Endodermal cell (in vitro differentiated cells): ENCODE measurements at regions not wholly inside any gene's neighbourhood (a gene's known extent, or its start where the extent isn't known, plus 50 kb on each side); places are given as distances from the start of the nearest gene placed in this dataset.

ENCODE experiments used
- DNase-seq: peaks from one replicate; pipeline ENCODE4 v3.0.0-alpha.2; 2017
- H3K27ac ChIP-seq: 2 replicates; pipeline ENCODE4 v1.5.1; 2013; ENCODE audit warnings: mild to moderate bottlenecking, low read depth, low read length, moderate library complexity
- H3K27me3 ChIP-seq: 2 replicates; pipeline ENCODE4 v1.6.1; 2013; ENCODE audit warnings: mild to moderate bottlenecking, low read length, moderate library complexity; ENCODE audit not compliant: insufficient read depth, control insufficient read depth, poor library complexity, severe bottlenecking
- H3K36me3 ChIP-seq: 2 replicates; pipeline ENCODE4 v1.7.0; 2013; ENCODE audit warnings: mild to moderate bottlenecking, low read length, moderate library complexity; ENCODE audit not compliant: control insufficient read depth, insufficient read depth
- H3K4me1 ChIP-seq: one replicate; pipeline ENCODE4 v1.7.0; 2013; ENCODE audit warnings: low read length; ENCODE audit not compliant: control insufficient read depth, insufficient read depth
- H3K4me3 ChIP-seq: 2 replicates; pipeline ENCODE4 v1.5.1; 2013; ENCODE audit warnings: mild to moderate bottlenecking, low read length, moderate library complexity
- H3K9ac ChIP-seq: 2 replicates; pipeline ENCODE4 v1.6.1; 2013; ENCODE audit warnings: mild to moderate bottlenecking, low read length, moderate library complexity; ENCODE audit not compliant: poor library complexity, severe bottlenecking; ENCODE audit errors: extremely low read depth
- H3K9me3 ChIP-seq: 2 replicates; pipeline ENCODE4 v1.6.1; 2013; ENCODE audit warnings: mild to moderate bottlenecking, low read length, moderate library complexity; ENCODE audit not compliant: control insufficient read depth
- H3K27ac Mint-ChIP-seq: 2 replicates; pipeline ENCODE4 v1.8.0; 2020; ENCODE audit warnings: mixed read lengths
- H3K27me3 Mint-ChIP-seq: 2 replicates; pipeline ENCODE4 v1.8.0; 2021; ENCODE audit warnings: mild to moderate bottlenecking, mixed read lengths; ENCODE audit not compliant: insufficient read depth
- H3K36me3 Mint-ChIP-seq: 2 replicates; pipeline ENCODE4 v1.8.0; 2020; ENCODE audit warnings: low read depth, mixed read lengths
- H3K4me1 Mint-ChIP-seq: 2 replicates; pipeline ENCODE4 v1.8.0; 2020; ENCODE audit warnings: mixed read lengths
- H3K4me3 Mint-ChIP-seq: 2 replicates; pipeline ENCODE4 v1.8.0; 2020; ENCODE audit warnings: mild to moderate bottlenecking, moderate library complexity, mixed read lengths
- H3K9me3 Mint-ChIP-seq: 2 replicates; pipeline ENCODE4 v1.8.0; 2020; ENCODE audit warnings: mild to moderate bottlenecking, mixed read lengths
- WGBS, 2 experiments: methylation state at CpG; one replicate each; pipeline versions ENCODE4 v1.1.5 to v1.1.7; 2013; ENCODE audit warnings: missing lambda C conversion rate in 2 of 2, mixed read lengths in 1 of 2; ENCODE audit not compliant: insufficient coverage in 1 of 2, insufficient read length in 1 of 2; 5-methylcytosine and 5-hydroxymethylcytosine counted together
- TF ChIP-seq, protein P1 (sequence below): fragments of 200-600 bp; sonication (generic); conservative IDR thresholded peaks from 2 replicates; pipeline ENCODE4 v1.5.0; 2021; ENCODE audit warnings: antibody characterized with exemption, mild to moderate bottlenecking

DNA sequence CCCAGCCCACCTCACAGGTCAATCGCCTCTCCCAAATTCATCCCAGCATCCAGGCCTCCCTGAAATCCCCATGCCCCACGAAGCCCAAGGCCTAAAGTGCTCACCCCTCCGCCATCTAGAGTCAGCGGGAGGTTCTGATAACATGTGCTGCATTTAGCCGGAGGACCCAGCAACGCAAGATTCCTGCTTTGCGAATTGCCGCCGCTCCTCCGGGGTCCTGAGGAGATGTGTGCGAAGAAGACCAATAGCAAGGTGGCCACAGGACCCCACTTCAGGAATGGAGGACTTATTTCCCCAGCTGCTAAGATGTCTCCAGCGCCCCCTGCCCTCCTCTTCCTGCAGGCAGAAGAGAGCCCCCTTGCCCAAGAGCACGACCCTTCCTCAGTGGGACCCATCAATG is 120.8 kb upstream of the GLI2 start:
- H3K9me3 ChIP-seq, result no peaks in the 10 kb centered on the region
- peaks cover 11% of the 10 kb centered on the region for H3K4me1 Mint-ChIP-seq
- peaks cover 8% of the 10 kb centered on the region for H3K27me3 ChIP-seq
- H3K9ac ChIP-seq, result no peak overlapping the region
- peaks cover 39% of the 10 kb centered on the region for H3K27me3 Mint-ChIP-seq
- no peak for DNase-seq
- H3K9me3 Mint-ChIP-seq, result no peaks in the 10 kb centered on the region
- H3K36me3 ChIP-seq, result no peaks in the 10 kb centered on the region
- no peak overlapping the region for H3K4me3 ChIP-seq
- no peaks in the 10 kb centered on the region for H3K36me3 Mint-ChIP-seq
- TF ChIP-seq, protein P1, sequence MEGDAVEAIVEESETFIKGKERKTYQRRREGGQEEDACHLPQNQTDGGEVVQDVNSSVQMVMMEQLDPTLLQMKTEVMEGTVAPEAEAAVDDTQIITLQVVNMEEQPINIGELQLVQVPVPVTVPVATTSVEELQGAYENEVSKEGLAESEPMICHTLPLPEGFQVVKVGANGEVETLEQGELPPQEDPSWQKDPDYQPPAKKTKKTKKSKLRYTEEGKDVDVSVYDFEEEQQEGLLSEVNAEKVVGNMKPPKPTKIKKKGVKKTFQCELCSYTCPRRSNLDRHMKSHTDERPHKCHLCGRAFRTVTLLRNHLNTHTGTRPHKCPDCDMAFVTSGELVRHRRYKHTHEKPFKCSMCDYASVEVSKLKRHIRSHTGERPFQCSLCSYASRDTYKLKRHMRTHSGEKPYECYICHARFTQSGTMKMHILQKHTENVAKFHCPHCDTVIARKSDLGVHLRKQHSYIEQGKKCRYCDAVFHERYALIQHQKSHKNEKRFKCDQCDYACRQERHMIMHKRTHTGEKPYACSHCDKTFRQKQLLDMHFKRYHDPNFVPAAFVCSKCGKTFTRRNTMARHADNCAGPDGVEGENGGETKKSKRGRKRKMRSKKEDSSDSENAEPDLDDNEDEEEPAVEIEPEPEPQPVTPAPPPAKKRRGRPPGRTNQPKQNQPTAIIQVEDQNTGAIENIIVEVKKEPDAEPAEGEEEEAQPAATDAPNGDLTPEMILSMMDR, result peak; percentile 39
- no peak overlapping the region for H3K4me3 Mint-ChIP-seq
- no peaks in the 10 kb centered on the region for H3K4me1 ChIP-seq
- WGBS, 2 experiments, result 93 to 95% methylated on average over 12 to 13 of the region's 13 CpGs
- no peak overlapping the region for H3K27ac ChIP-seq
- no peak overlapping the region for H3K27ac Mint-ChIP-seq

DNA sequence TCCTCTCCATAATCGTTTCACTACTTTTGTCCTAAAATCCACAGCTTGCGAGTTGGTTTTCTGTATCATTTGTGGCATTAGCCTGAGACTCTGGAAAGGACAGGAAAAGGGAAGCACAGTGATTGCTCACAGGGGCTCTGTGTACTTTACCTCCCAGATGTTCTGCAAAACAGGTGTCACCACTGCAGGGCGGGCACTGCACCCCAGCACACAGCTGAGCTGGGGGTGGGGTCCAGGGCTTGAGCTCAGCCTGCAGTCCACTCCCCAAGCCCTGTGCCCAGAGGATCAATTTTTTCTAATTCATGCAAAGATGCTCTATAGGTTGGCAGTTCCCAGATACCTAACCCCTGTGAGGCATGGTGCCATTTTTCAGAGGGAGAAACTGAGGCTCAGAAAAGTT is 119.4 kb upstream of the GLI2 start:
- H3K9me3 Mint-ChIP-seq, result no peaks in the 10 kb centered on the region

DNA sequence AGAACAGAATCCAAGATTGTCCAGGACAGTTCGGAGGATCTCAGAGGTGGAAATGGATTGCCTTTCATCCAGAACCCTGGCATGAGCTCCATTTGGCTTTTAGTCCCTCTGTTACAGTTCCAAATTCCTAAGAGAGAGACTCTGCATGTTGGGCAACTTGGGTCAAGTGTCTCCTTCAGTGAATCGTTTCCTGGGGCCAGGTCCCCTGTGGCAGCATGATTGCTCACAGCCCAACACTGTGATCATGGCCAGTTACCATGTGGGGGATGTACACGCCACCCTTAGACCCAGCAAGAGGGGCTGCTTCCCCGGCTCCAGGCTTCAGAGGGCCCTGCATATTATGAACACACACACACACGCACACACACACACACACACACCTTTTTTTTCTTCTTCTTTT is 118.6 kb upstream of the GLI2 start:
- Mint-ChIP-seq H3K4me1 (peaks cover 7% of the 10 kb centered on the region), H3K27me3 (peaks cover 34% of the 10 kb centered on the region), H3K9me3 (no peaks in the 10 kb centered on the region), H3K4me3 (no peak overlapping the region), H3K36me3 (no peaks in the 10 kb centered on the region), H3K27ac (no peak overlapping the region)
- TF ChIP-seq, protein P1, result no peak
- 74 to 88% methylated on average over 5 of the region's 5 CpGs for WGBS, 2 experiments
- DNase-seq, result no peak
- Histone ChIP-seq H3K36me3 (no peaks in the 10 kb centered on the region), H3K4me1 (no peaks in the 10 kb centered on the region), H3K27me3 (peaks cover 8% of the 10 kb centered on the region), H3K4me3 (no peak overlapping the region), H3K27ac (no peak overlapping the region), H3K9ac (no peak overlapping the region), H3K9me3 (no peaks in the 10 kb centered on the region)

More for the DNA sequence above, 119.4 kb upstream of the GLI2 start:
- Histone ChIP-seq H3K9ac (no peak overlapping the region), H3K4me1 (no peaks in the 10 kb centered on the region), H3K27me3 (peaks cover 8% of the 10 kb centered on the region), H3K36me3 (no peaks in the 10 kb centered on the region), H3K27ac (no peak overlapping the region), H3K9me3 (no peaks in the 10 kb centered on the region), H3K4me3 (no peak overlapping the region)
- Mint-ChIP-seq H3K27me3 (peaks cover 39% of the 10 kb centered on the region), H3K4me1 (peaks cover 7% of the 10 kb centered on the region), H3K4me3 (no peak overlapping the region), H3K27ac (no peak overlapping the region), H3K36me3 (no peaks in the 10 kb centered on the region)
- DNase-seq, result no peak
- TF ChIP-seq, protein P1, result no peak
- 86 to 93% methylated on average over 3 of the region's 3 CpGs for WGBS, 2 experiments
